ENCODE measurements at regions not wholly inside any gene's neighbourhood (a gene's known extent, or its start where the extent isn't known, plus 50 kb on each side); places are given as distances from the start of the nearest gene placed in this dataset.

DNA sequence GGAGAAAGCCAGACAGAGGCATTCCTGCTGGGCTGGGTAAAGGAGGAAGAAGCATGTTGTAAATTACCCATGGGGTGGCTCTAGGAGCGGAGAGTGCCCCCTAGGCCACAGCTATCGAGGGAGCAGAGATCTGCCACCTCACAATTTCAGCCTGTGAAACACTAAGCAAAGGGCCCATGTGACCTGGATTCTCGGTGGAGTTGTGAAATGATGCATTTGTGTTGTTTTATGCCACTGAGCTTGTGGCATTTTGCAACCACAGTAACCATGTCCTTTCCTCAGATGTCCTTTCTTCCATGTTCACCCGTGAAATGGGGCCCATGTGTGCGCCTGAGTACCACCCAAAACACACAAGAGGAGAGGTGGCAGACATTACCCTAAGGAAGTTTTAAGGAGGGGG is 159.3 kb downstream of the SYK start (continued):
- no peak for TF ChIP-seq SP2 (IDR thresholded peaks at IDR 0.05; ENCODE audit: low read length)

DNA sequence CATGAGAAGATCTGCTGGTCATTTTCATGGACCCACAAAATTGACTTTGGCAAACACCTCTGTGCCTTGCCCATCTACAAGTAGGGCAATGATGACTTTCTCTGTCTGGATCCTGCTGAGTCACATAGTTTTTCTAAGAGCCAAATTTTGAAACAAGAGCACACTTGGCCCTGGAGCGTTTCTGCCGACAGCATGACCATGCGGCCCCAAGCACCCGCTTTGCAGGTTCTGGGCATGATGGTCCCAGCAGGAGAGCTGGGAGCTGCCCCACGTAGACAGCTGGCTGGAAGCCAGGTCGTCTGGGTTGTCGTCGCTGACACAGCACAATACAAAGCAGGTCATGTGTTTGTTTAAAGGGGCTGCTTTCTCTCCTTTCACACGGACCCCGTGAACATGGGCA is 159.8 kb downstream of the SYK start:
- H3K9me3 ChIP-seq (ENCODE audit: insufficient read depth in 2 of 2, low read depth in 1 of 2, low read length in 1 of 2): no peaks in the 10 kb centered on the region
- 87% methylated on average over 10 of the region's 10 CpGs; no CpG with 5 or more reads in 1 of the 2 experiments for WGBS, 2 experiments (ENCODE audit: extremely low coverage in 1 of 2, insufficient coverage in 1 of 2, insufficient read length in 1 of 2, insufficient replicate concordance in 2 of 2, low coverage in 1 of 2, low lambda C conversion rate in 2 of 2, missing lambda C conversion rate in 1 of 2)
- H2BK120ac ChIP-seq (replicated peaks; ENCODE audit: low read depth, low read length): no peak overlapping the region
- H4K91ac ChIP-seq (replicated peaks; ENCODE audit: insufficient read length, low read length): no peak overlapping the region
- H3K4me1 ChIP-seq (replicated peaks in 1 of 4; ENCODE audit: control insufficient read depth in 3 of 4, insufficient read depth in 4 of 4, low read length in 3 of 4): peaks cover 0 to 10% (median 6%) of the 10 kb centered on the region in 4 experiments; a peak in 6 of 7 replicates
- no peak overlapping the region for H3K9ac ChIP-seq (replicated peaks in 1 of 4; ENCODE audit: extremely low read depth in 1 of 4, low read depth in 3 of 4, low read length in 3 of 4)
- no peaks in the 10 kb centered on the region for H3K79me1 ChIP-seq (ENCODE audit: low read depth, low read length)
- H2BK5ac ChIP-seq (ENCODE audit: low read depth, low read length): no peak overlapping the region
- H4K8ac ChIP-seq (ENCODE audit: extremely low read depth, insufficient read depth, low read length): no peak overlapping the region
- no peaks in the 10 kb centered on the region for H3K23me2 ChIP-seq (ENCODE audit: low read depth, low read length)
- no peak overlapping the region for H3K56ac ChIP-seq (replicated peaks; ENCODE audit: insufficient read length, low read depth, low read length)
- H4K20me1 ChIP-seq (replicated peaks in 1 of 2; ENCODE audit: control insufficient read depth in 1 of 2, insufficient read depth in 2 of 2, low read length in 2 of 2): no peaks in the 10 kb centered on the region
- no peak overlapping the region for H2BK12ac ChIP-seq (ENCODE audit: low read depth, low read length)
- DNase-seq (ENCODE audit: low read depth in 1 of 2, low spot score in 2 of 2) (no peak), FAIRE-seq (no peak)
- no peak overlapping the region for H2BK15ac ChIP-seq (ENCODE audit: low read length)
- no peaks in the 10 kb centered on the region for H3K27me3 ChIP-seq (replicated peaks in 1 of 4; ENCODE audit: control insufficient read depth in 3 of 4, extremely low read depth in 1 of 4, insufficient read depth in 3 of 4, low read length in 3 of 4)
- H3K4me3 ChIP-seq (ENCODE audit: extremely low read depth in 1 of 4, insufficient read depth in 2 of 4, low read depth in 3 of 4, low read length in 4 of 4): no peak overlapping the region
- H3K36me3 ChIP-seq (ENCODE audit: control insufficient read depth in 2 of 4, insufficient read depth in 4 of 4, low read length in 3 of 4): no peaks in the 10 kb centered on the region
- no peaks in the 10 kb centered on the region for H3K79me2 ChIP-seq (ENCODE audit: control insufficient read depth in 1 of 2, insufficient read depth in 2 of 2, low read length in 2 of 2)
- H3K4ac ChIP-seq (replicated peaks; ENCODE audit: insufficient read length, low read depth, low read length): no peak overlapping the region
- TF ChIP-seq, protein P1, sequence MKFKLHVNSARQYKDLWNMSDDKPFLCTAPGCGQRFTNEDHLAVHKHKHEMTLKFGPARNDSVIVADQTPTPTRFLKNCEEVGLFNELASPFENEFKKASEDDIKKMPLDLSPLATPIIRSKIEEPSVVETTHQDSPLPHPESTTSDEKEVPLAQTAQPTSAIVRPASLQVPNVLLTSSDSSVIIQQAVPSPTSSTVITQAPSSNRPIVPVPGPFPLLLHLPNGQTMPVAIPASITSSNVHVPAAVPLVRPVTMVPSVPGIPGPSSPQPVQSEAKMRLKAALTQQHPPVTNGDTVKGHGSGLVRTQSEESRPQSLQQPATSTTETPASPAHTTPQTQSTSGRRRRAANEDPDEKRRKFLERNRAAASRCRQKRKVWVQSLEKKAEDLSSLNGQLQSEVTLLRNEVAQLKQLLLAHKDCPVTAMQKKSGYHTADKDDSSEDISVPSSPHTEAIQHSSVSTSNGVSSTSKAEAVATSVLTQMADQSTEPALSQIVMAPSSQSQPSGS (IDR thresholded peaks at IDR 0.05; ENCODE audit: low read length): no peak
- TF ChIP-seq BACH1 (IDR thresholded peaks at IDR 0.05; ENCODE audit: low read length): no peak
- no peak overlapping the region for H3K14ac ChIP-seq (ENCODE audit: insufficient read length)
- H2AFZ ChIP-seq (ENCODE audit: low read length): no peak overlapping the region
- H4K5ac ChIP-seq (ENCODE audit: insufficient read length, low read depth, low read length): no peak overlapping the region
- no peak overlapping the region for H3K18ac ChIP-seq (ENCODE audit: extremely low read depth, low read length)
- no peak overlapping the region for H3K27ac ChIP-seq (ENCODE audit: low read depth, low read length)
- ChIA-PET CTCF (ENCODE audit: partially characterized antibody) (no interaction called here), POLR2A (ENCODE audit: partially characterized antibody) (no interaction called here)
- H3K4me2 ChIP-seq (ENCODE audit: insufficient read depth in 1 of 2, low read depth in 2 of 2, low read length in 2 of 2): no peak overlapping the region
- H2BK20ac ChIP-seq (ENCODE audit: low read length): no peak overlapping the region
- no peak overlapping the region for H2AK5ac ChIP-seq (ENCODE audit: low read depth, low read length)
- H3K23ac ChIP-seq (ENCODE audit: insufficient read length): no peak overlapping the region
